ENCODE measurements at regions not wholly inside any gene's neighbourhood (a gene's known extent, or its start where the extent isn't known, plus 50 kb on each side); places are given as distances from the start of the nearest gene placed in this dataset.

- no peaks in the 10 kb centered on the region for H4K20me1 ChIP-seq (ENCODE audit: insufficient read depth, poor library complexity, severe bottlenecking)
- no peaks in the 10 kb centered on the region for H3K9me2 ChIP-seq (replicated peaks; ENCODE audit: insufficient read depth)
- 71% methylated on average over 3 of the region's 3 CpGs for WGBS (ENCODE audit: low lambda C conversion rate, missing lambda C conversion rate)
- no peaks in the 10 kb centered on the region for H3K4me1 ChIP-seq (ENCODE audit: insufficient read depth)
- no peak overlapping the region for H3K27ac ChIP-seq
- TF ChIP-seq CTCF (IDR thresholded peaks at IDR 0.05; ENCODE audit: poor library complexity) = no peak
- no peak for TF ChIP-seq EZH2 (IDR thresholded peaks at IDR 0.05; ENCODE audit: borderline replicate concordance)
- no peak for TF ChIP-seq EZH2phosphoT487 (IDR thresholded peaks at IDR 0.05; ENCODE audit: low read depth, severe bottlenecking, unreplicated experiment)
- H3K79me2 ChIP-seq = no peaks in the 10 kb centered on the region
- H3K9me3 ChIP-seq (ENCODE audit: low read depth) = no peaks in the 10 kb centered on the region
- DNase-seq (ENCODE audit: low spot score) = no peak
- no peaks in the 10 kb centered on the region for H3K27me3 ChIP-seq
- no peak overlapping the region for H3K4me2 ChIP-seq
- no peaks in the 10 kb centered on the region for H3K36me3 ChIP-seq (replicated peaks; ENCODE audit: insufficient read depth, low read depth)
- H3K4me3 ChIP-seq = no peak overlapping the region
- no peak overlapping the region for H2AFZ ChIP-seq
These were observed 374.3 kb downstream of the SLC4A3 start for GRCh38 chr2:220001751-220002150.

- Histone ChIP-seq H3K36me3 (replicated peaks; ENCODE audit: insufficient read depth, low read depth) (no peaks in the 10 kb centered on the region), H3K27ac (no peak overlapping the region), H4K20me1 (ENCODE audit: insufficient read depth, poor library complexity, severe bottlenecking) (no peaks in the 10 kb centered on the region), H3K9me2 (replicated peaks; ENCODE audit: insufficient read depth) (no peaks in the 10 kb centered on the region), H2AFZ (no peak overlapping the region), H3K79me2 (no peaks in the 10 kb centered on the region), H3K4me3 (no peak overlapping the region), H3K9me3 (ENCODE audit: low read depth) (no peaks in the 10 kb centered on the region), H3K27me3 (no peaks in the 10 kb centered on the region), H3K4me2 (no peak overlapping the region), H3K4me1 (ENCODE audit: insufficient read depth) (no peaks in the 10 kb centered on the region)
- WGBS (ENCODE audit: low lambda C conversion rate, missing lambda C conversion rate) = 75% methylated on average over 4 of the region's 4 CpGs
- no peak for TF ChIP-seq EZH2phosphoT487 (IDR thresholded peaks at IDR 0.05; ENCODE audit: low read depth, severe bottlenecking, unreplicated experiment)
- no peak for DNase-seq (ENCODE audit: low spot score)
These were observed 374.8 kb downstream of the SLC4A3 start for GRCh38 chr2:220002251-220002650.

- H3K36me3 ChIP-seq (replicated peaks; ENCODE audit: insufficient read depth, low read depth) = no peaks in the 10 kb centered on the region
- no peak overlapping the region for H2AFZ ChIP-seq
- H3K4me3 ChIP-seq = no peak overlapping the region
- no peaks in the 10 kb centered on the region for H3K9me2 ChIP-seq (replicated peaks; ENCODE audit: insufficient read depth)
- no peaks in the 10 kb centered on the region for H3K9me3 ChIP-seq (ENCODE audit: low read depth)
- no peak for TF ChIP-seq EZH2 (IDR thresholded peaks at IDR 0.05; ENCODE audit: borderline replicate concordance)
- TF ChIP-seq EZH2phosphoT487 (IDR thresholded peaks at IDR 0.05; ENCODE audit: low read depth, severe bottlenecking, unreplicated experiment) = no peak
- no peak for TF ChIP-seq CTCF (IDR thresholded peaks at IDR 0.05; ENCODE audit: poor library complexity)
- 74% methylated on average over 3 of the region's 3 CpGs for WGBS (ENCODE audit: low lambda C conversion rate, missing lambda C conversion rate)
- H3K4me1 ChIP-seq (ENCODE audit: insufficient read depth) = no peaks in the 10 kb centered on the region
- H4K20me1 ChIP-seq (ENCODE audit: insufficient read depth, poor library complexity, severe bottlenecking) = no peaks in the 10 kb centered on the region
- no peak overlapping the region for H3K27ac ChIP-seq
- no peaks in the 10 kb centered on the region for H3K27me3 ChIP-seq
- no peak overlapping the region for H3K4me2 ChIP-seq
- H3K79me2 ChIP-seq = no peaks in the 10 kb centered on the region
- DNase-seq (ENCODE audit: low spot score) = no peak
These were observed 375.3 kb downstream of the SLC4A3 start for GRCh38 chr2:220002699-220003098.

GRCh38 chr2:220005362-220005761 lies 377.9 kb downstream of the SLC4A3 start:
- no peaks in the 10 kb centered on the region for H4K20me1 ChIP-seq (ENCODE audit: insufficient read depth, poor library complexity, severe bottlenecking)
- no peaks in the 10 kb centered on the region for H3K9me3 ChIP-seq (ENCODE audit: low read depth)
- no peaks in the 10 kb centered on the region for H3K27me3 ChIP-seq
- no peaks in the 10 kb centered on the region for H3K36me3 ChIP-seq (replicated peaks; ENCODE audit: insufficient read depth, low read depth)
- no peak overlapping the region for H2AFZ ChIP-seq
- no peaks in the 10 kb centered on the region for H3K4me1 ChIP-seq (ENCODE audit: insufficient read depth)
- H3K9me2 ChIP-seq (replicated peaks; ENCODE audit: insufficient read depth) = no peaks in the 10 kb centered on the region
- H3K4me2 ChIP-seq = no peak overlapping the region
- DNase-seq (ENCODE audit: low spot score) = no peak
- TF ChIP-seq CTCF (IDR thresholded peaks at IDR 0.05; ENCODE audit: poor library complexity) (no peak), EZH2 (IDR thresholded peaks at IDR 0.05; ENCODE audit: borderline replicate concordance) (no peak), EZH2phosphoT487 (IDR thresholded peaks at IDR 0.05; ENCODE audit: low read depth, severe bottlenecking, unreplicated experiment) (no peak)
- 92% methylated on average over 6 of the region's 6 CpGs for WGBS (ENCODE audit: low lambda C conversion rate, missing lambda C conversion rate)
- no peak overlapping the region for H3K27ac ChIP-seq
- H3K79me2 ChIP-seq = no peaks in the 10 kb centered on the region
- H3K4me3 ChIP-seq = no peak overlapping the region

Measured in hepatocyte (in vitro differentiated cells).